HepG2 (cell line): ENCODE measurements at regions not wholly inside any gene's neighbourhood (a gene's known extent, or its start where the extent isn't known, plus 50 kb on each side); places are given as distances from the start of the nearest gene placed in this dataset.

Experiments used
- CHCHD3 ChIP-seq: sonication (generic); formaldehyde crosslinking; IDR thresholded peaks from 2 replicates; pipeline ENCODE4 v1.8.0; 2022; ENCODE audit warnings: mild to moderate bottlenecking, missing genetic modification reagents, moderate library complexity
- CREB1 ChIP-seq, 2 experiments: fragments of 450-650 bp in 1 of 2; IDR thresholded peaks; 2 replicates each; pipeline ENCODE4 v1.6.1; 2016 to 2017; ENCODE audit warnings: control low read depth in 1 of 2, mild to moderate bottlenecking in 1 of 2, missing compliant biosample characterization in 1 of 2, missing genetic modification characterization in 1 of 2
- GLI4 ChIP-seq: sonication (generic); formaldehyde crosslinking; IDR thresholded peaks from 2 replicates; pipeline ENCODE4 v1.5.1; 2020; ENCODE audit warnings: missing genetic modification reagents, mild to moderate bottlenecking, moderate library complexity, borderline replicate concordance
- HOXD1 ChIP-seq: sonication (generic); formaldehyde crosslinking; IDR thresholded peaks from 2 replicates; pipeline ENCODE4 v1.5.0; 2020; ENCODE audit warnings: missing genetic modification reagents
- KLF13 ChIP-seq: sonication (generic); formaldehyde crosslinking; IDR thresholded peaks from 2 replicates; pipeline ENCODE4 v1.4.0; 2020; ENCODE audit warnings: mild to moderate bottlenecking, missing genetic modification reagents
- KLF15 ChIP-seq: sonication (generic); formaldehyde crosslinking; IDR thresholded peaks from 2 replicates; pipeline ENCODE4 v1.8.1; 2023; ENCODE audit warnings: borderline replicate concordance, mild to moderate bottlenecking, inconsistent platforms, missing genetic modification reagents, mixed read lengths
- MAZ ChIP-seq, 2 experiments: sonication (generic) in 1 of 2; formaldehyde crosslinking in 1 of 2; IDR thresholded peaks; 2 replicates each; pipeline versions ENCODE4 v1.5.0 to v1.6.1; 2012 to 2020; ENCODE audit warnings: low read depth in 2 of 2, mild to moderate bottlenecking in 2 of 2, borderline replicate concordance in 1 of 2, improper control_type of control experiment in 1 of 2, low read length in 1 of 2, missing genetic modification reagents in 1 of 2, moderate library complexity in 1 of 2
- MIXL1 ChIP-seq: IDR thresholded peaks from 2 replicates; pipeline ENCODE4 v1.6.1; 2016
- NCOR1 ChIP-seq: fragments of 200-600 bp; sonication (generic); IDR thresholded peaks from 2 replicates; pipeline ENCODE4 v1.7.0; 2017; ENCODE audit warnings: antibody characterized with exemption, low read length, borderline replicate concordance
- RFX1 ChIP-seq: fragments of 450-650 bp; IDR thresholded peaks from 2 replicates; pipeline ENCODE4 v1.6.1; 2017
- SOX5 ChIP-seq: IDR thresholded peaks from 2 replicates; pipeline ENCODE4 v1.6.1; 2016; ENCODE audit warnings: borderline replicate concordance
- STAT5B ChIP-seq: sonication (generic); formaldehyde crosslinking; IDR thresholded peaks from 2 replicates; pipeline ENCODE4 v1.4.0; 2020; ENCODE audit warnings: missing genetic modification reagents
- TARDBP ChIP-seq: sonication (generic); formaldehyde crosslinking; IDR thresholded peaks from 2 replicates; pipeline ENCODE4 v1.8.0; 2022; ENCODE audit warnings: mild to moderate bottlenecking, missing genetic modification reagents
- U2AF2 ChIP-seq: fragments of 200-400 bp; formaldehyde crosslinking; IDR thresholded peaks from 2 replicates; pipeline ENCODE4 v1.6.1; 2017; ENCODE audit warnings: low read depth, mild to moderate bottlenecking, low read length
- XBP1 ChIP-seq: sonication (generic); formaldehyde crosslinking; IDR thresholded peaks from 2 replicates; pipeline ENCODE4 v1.5.0; 2020; ENCODE audit warnings: missing genetic modification reagents
- ZC3H4 ChIP-seq: sonication (generic); formaldehyde crosslinking; IDR thresholded peaks from 2 replicates; pipeline ENCODE4 v1.4.0; 2020; ENCODE audit warnings: missing genetic modification reagents, borderline replicate concordance
- ZSCAN12 ChIP-seq: sonication (generic); formaldehyde crosslinking; IDR thresholded peaks from 2 replicates; pipeline ENCODE4 v1.9.0; 2021; ENCODE audit warnings: mild to moderate bottlenecking, missing genetic modification reagents
- ZSCAN21 ChIP-seq: sonication (generic); formaldehyde crosslinking; IDR thresholded peaks from 2 replicates; pipeline ENCODE4 v1.8.0; 2022; ENCODE audit warnings: mild to moderate bottlenecking, missing genetic modification reagents, moderate library complexity, borderline replicate concordance
- TF ChIP-seq, protein P1 (sequence below): sonication (generic); formaldehyde crosslinking; IDR thresholded peaks from 2 replicates; pipeline ENCODE4 v1.5.1; 2020; ENCODE audit warnings: mild to moderate bottlenecking, missing genetic modification reagents, moderate library complexity
- TF ChIP-seq, protein P2 (sequence below): sonication (generic); formaldehyde crosslinking; IDR thresholded peaks from 2 replicates; pipeline ENCODE4 v1.4.0; 2020; ENCODE audit warnings: low read depth, mild to moderate bottlenecking, missing genetic modification reagents
- TF ChIP-seq, protein P3 (sequence below): sonication (generic); formaldehyde crosslinking; IDR thresholded peaks from 2 replicates; pipeline ENCODE4 v1.4.0; 2020; ENCODE audit warnings: missing genetic modification reagents

DNA sequence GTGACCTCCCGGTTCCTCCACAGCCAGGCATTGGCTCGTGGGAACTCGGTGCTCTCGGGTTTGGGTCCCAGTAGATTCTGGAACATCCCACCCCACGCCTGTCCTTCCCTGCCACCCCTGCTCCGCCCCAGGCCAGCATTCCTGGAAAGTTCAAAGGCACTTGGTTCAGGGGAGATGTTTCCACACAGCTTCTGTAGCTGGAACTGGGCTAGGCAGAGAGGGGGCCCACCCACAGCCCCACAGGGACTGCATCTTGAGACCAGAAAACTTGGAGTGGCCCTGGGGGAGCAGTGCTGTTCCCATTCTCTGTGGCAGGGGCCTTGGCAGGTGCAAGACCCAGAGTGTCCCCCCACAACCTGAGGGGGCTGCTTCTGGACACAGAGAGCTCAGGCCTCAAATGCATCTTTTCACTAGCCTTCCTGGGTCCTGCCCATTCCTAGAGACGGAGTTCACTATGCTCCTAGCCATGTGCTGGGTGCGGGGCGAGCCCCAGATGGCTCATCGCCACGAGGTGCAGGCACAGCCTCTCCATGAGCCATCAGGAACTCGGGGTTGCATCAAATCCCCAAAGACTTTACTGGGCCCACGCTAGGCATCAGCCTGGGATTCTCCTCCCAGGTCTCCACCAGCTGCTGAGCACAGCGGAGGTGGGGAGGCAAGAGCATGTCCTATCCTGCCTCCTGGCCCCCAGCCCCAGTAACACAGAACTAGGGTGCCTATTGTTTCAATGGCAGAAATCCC is 68.7 kb downstream of the ZFP36L2 start (continued):
- TF ChIP-seq, protein P1, sequence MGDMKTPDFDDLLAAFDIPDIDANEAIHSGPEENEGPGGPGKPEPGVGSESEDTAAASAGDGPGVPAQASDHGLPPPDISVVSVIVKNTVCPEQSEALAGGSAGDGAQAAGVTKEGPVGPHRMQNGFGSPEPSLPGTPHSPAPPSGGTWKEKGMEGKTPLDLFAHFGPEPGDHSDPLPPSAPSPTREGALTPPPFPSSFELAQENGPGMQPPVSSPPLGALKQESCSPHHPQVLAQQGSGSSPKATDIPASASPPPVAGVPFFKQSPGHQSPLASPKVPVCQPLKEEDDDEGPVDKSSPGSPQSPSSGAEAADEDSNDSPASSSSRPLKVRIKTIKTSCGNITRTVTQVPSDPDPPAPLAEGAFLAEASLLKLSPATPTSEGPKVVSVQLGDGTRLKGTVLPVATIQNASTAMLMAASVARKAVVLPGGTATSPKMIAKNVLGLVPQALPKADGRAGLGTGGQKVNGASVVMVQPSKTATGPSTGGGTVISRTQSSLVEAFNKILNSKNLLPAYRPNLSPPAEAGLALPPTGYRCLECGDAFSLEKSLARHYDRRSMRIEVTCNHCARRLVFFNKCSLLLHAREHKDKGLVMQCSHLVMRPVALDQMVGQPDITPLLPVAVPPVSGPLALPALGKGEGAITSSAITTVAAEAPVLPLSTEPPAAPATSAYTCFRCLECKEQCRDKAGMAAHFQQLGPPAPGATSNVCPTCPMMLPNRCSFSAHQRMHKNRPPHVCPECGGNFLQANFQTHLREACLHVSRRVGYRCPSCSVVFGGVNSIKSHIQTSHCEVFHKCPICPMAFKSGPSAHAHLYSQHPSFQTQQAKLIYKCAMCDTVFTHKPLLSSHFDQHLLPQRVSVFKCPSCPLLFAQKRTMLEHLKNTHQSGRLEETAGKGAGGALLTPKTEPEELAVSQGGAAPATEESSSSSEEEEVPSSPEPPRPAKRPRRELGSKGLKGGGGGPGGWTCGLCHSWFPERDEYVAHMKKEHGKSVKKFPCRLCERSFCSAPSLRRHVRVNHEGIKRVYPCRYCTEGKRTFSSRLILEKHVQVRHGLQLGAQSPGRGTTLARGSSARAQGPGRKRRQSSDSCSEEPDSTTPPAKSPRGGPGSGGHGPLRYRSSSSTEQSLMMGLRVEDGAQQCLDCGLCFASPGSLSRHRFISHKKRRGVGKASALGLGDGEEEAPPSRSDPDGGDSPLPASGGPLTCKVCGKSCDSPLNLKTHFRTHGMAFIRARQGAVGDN (CRISPR knock-in tag): peak; percentile 82
- TF ChIP-seq XBP1 (CRISPR knock-in tag): no peak
- no peak for TF ChIP-seq CREB1 (IDR thresholded peaks at IDR 0.05)
- no peak for TF ChIP-seq CREB1 (CRISPR knock-in tag; IDR thresholded peaks at IDR 0.05)
- TF ChIP-seq MAZ (IDR thresholded peaks at IDR 0.05; ENCODE audit: borderline replicate concordance, low read depth, low read length): no peak
- no peak for TF ChIP-seq MAZ (CRISPR knock-in tag; IDR thresholded peaks at IDR 0.05; ENCODE audit: low read depth)
- no peak for TF ChIP-seq STAT5B (CRISPR knock-in tag)
- no peak for TF ChIP-seq TARDBP (CRISPR knock-in tag)
- TF ChIP-seq, protein P2, sequence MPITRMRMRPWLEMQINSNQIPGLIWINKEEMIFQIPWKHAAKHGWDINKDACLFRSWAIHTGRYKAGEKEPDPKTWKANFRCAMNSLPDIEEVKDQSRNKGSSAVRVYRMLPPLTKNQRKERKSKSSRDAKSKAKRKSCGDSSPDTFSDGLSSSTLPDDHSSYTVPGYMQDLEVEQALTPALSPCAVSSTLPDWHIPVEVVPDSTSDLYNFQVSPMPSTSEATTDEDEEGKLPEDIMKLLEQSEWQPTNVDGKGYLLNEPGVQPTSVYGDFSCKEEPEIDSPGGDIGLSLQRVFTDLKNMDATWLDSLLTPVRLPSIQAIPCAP (CRISPR knock-in tag): no peak
- TF ChIP-seq NCOR1: no peak
- TF ChIP-seq MIXL1 (CRISPR knock-in tag): no peak
- TF ChIP-seq U2AF2: no peak
- no peak for TF ChIP-seq CHCHD3 (CRISPR knock-in tag)
- no peak; the same call in 1 of the 2 replicates for TF ChIP-seq HOXD1 (CRISPR knock-in tag)
- TF ChIP-seq KLF15: no peak
- no peak for TF ChIP-seq ZSCAN21 (CRISPR knock-in tag)
- TF ChIP-seq RFX1: no peak
- TF ChIP-seq, protein P3, sequence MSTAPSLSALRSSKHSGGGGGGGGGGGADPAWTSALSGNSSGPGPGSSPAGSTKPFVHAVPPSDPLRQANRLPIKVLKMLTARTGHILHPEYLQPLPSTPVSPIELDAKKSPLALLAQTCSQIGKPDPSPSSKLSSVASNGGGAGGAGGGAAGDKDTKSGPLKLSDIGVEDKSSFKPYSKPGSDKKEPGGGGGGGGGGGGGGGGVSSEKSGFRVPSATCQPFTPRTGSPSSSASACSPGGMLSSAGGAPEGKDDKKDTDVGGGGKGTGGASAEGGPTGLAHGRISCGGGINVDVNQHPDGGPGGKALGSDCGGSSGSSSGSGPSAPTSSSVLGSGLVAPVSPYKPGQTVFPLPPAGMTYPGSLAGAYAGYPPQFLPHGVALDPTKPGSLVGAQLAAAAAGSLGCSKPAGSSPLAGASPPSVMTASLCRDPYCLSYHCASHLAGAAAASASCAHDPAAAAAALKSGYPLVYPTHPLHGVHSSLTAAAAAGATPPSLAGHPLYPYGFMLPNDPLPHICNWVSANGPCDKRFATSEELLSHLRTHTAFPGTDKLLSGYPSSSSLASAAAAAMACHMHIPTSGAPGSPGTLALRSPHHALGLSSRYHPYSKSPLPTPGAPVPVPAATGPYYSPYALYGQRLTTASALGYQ: no peak
- no peak for TF ChIP-seq SOX5 (CRISPR knock-in tag)
- TF ChIP-seq KLF13 (CRISPR knock-in tag): no peak
- TF ChIP-seq GLI4 (CRISPR knock-in tag): no peak
- no peak for TF ChIP-seq ZSCAN12 (CRISPR knock-in tag)
- TF ChIP-seq ZC3H4: no peak
